ENCODE measurements at regions not wholly inside any gene's neighbourhood (a gene's known extent, or its start where the extent isn't known, plus 50 kb on each side); places are given as distances from the start of the nearest gene placed in this dataset.
"Not testable (repeated sequence)": the region's sequence is repeated elsewhere in the genome, so short reads cannot be mapped to it uniquely, and the experiment has no call there.

GRCh38 chr2:128413718-128414341, 95.2 kb upstream of the HS6ST1 start:
- in situ Hi-C loops (cut with HindIII; ENCODE audit: low sequenced_read_pairs), result no loop called here

GRCh38 chr2:128414351-128414750, 95.7 kb upstream of the HS6ST1 start:
- in situ Hi-C loops (cut with HindIII; ENCODE audit: low sequenced_read_pairs), result no loop called here

GRCh38 chr2:128414946-128415778, 96.5 kb upstream of the HS6ST1 start:
- in situ Hi-C loops (cut with HindIII; ENCODE audit: low sequenced_read_pairs), result no loop called here

- in situ Hi-C loops (cut with HindIII; ENCODE audit: low sequenced_read_pairs), result no loop called here
Observed at GRCh38 chr2:128415779-128416061, 97.1 kb upstream of the HS6ST1 start.

- in situ Hi-C loops (cut with HindIII; ENCODE audit: low sequenced_read_pairs), result no loop called here
Observed at GRCh38 chr2:128416109-128416785, 97.6 kb upstream of the HS6ST1 start.

GRCh38 chr2:128416806-128417205, 98.1 kb upstream of the HS6ST1 start:
- in situ Hi-C loops (cut with HindIII; ENCODE audit: low sequenced_read_pairs), result no loop called here

GRCh38 chr2:128417264-128417663, 98.6 kb upstream of the HS6ST1 start:
- in situ Hi-C loops (cut with HindIII; ENCODE audit: low sequenced_read_pairs), result not testable (repeated sequence)

GRCh38 chr2:128420131-128420530, 101.5 kb upstream of the HS6ST1 start:
- in situ Hi-C loops (cut with HindIII; ENCODE audit: low sequenced_read_pairs), result no loop called here

GRCh38 chr2:128420776-128421175, 102.1 kb upstream of the HS6ST1 start:
- in situ Hi-C loops (cut with HindIII; ENCODE audit: low sequenced_read_pairs), result no loop called here

- in situ Hi-C loops (cut with HindIII; ENCODE audit: low sequenced_read_pairs), result no loop called here
Observed at GRCh38 chr2:128421286-128421685, 102.6 kb upstream of the HS6ST1 start.

GRCh38 chr2:128421861-128422311, 103.2 kb upstream of the HS6ST1 start:
- in situ Hi-C loops (cut with HindIII; ENCODE audit: low sequenced_read_pairs), result no loop called here

- in situ Hi-C loops (cut with HindIII; ENCODE audit: low sequenced_read_pairs), result no loop called here
Observed at GRCh38 chr2:128422571-128422970, 103.9 kb upstream of the HS6ST1 start.

- in situ Hi-C loops (cut with HindIII; ENCODE audit: low sequenced_read_pairs), result no loop called here
Observed at GRCh38 chr2:128423788-128424165, 105.1 kb upstream of the HS6ST1 start.

GRCh38 chr2:128424406-128425171, 105.9 kb upstream of the HS6ST1 start:
- in situ Hi-C loops (cut with HindIII; ENCODE audit: low sequenced_read_pairs), result no loop called here

GRCh38 chr2:128425216-128425615, 106.5 kb upstream of the HS6ST1 start:
- in situ Hi-C loops (cut with HindIII; ENCODE audit: low sequenced_read_pairs), result no loop called here

- in situ Hi-C loops (cut with HindIII; ENCODE audit: low sequenced_read_pairs), result no loop called here
Observed at GRCh38 chr2:128425731-128426620, 107.3 kb upstream of the HS6ST1 start.

GRCh38 chr2:128427413-128427755, 108.7 kb upstream of the HS6ST1 start:
- in situ Hi-C loops (cut with HindIII; ENCODE audit: low sequenced_read_pairs), result no loop called here

- in situ Hi-C loops (cut with HindIII; ENCODE audit: low sequenced_read_pairs), result no loop called here
Observed at GRCh38 chr2:128428415-128428814, 109.7 kb upstream of the HS6ST1 start.

GRCh38 chr2:128432423-128432822, 113.8 kb upstream of the HS6ST1 start:
- in situ Hi-C loops (cut with HindIII; ENCODE audit: low sequenced_read_pairs), result no loop called here

- in situ Hi-C loops (cut with HindIII; ENCODE audit: low sequenced_read_pairs), result no loop called here
Observed at GRCh38 chr2:128433911-128434550, 115.4 kb upstream of the HS6ST1 start.
